ENCODE measurements at regions not wholly inside any gene's neighbourhood (a gene's known extent, or its start where the extent isn't known, plus 50 kb on each side); places are given as distances from the start of the nearest gene placed in this dataset.

GRCh38 chr6:156359912-156360311, 417.3 kb upstream of the ARID1B start:
- no peak for DNase-seq (ENCODE audit: low spot score)

- DNase-seq (ENCODE audit: low spot score) = no peak
These were observed 424.3 kb upstream of the ARID1B start for GRCh38 chr6:156352861-156353260.

DNA sequence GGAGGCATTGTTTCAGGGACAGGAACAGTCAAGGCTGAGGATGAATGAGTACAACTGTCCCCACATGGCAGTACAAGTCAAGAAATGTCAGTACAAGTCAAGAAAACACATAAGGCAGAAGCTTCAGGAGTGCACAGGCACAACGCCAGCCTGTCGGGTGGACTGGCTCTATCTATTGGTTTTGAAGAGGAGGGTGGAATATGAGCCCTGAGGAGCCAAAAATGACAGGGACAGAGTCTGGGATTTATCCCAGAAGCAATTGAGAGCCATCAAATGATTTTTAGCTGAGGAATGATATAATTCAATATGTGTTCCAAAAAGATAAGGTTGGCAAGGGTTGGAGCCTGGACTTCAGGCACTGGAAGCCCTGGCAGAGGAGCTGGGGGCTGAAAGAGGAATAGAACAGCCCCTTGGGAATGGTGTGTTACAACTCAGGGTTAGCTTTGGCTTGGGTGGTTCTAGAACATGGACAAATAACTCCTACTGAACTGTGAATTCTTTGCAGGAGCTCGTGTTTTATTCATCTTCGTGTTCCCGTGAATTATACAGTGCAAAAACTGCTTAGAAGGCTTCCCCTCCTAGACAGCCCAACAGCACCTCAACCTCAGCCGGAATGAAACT, 425.7 kb upstream of the ARID1B start:
- DNase-seq (ENCODE audit: low spot score) = no peak

- no peak for DNase-seq (ENCODE audit: low spot score)
These were observed 426.8 kb upstream of the ARID1B start for GRCh38 chr6:156350337-156350736.

GRCh38 chr6:156348849-156349248, 428.3 kb upstream of the ARID1B start:
- DNase-seq (ENCODE audit: low spot score) = no peak

DNA sequence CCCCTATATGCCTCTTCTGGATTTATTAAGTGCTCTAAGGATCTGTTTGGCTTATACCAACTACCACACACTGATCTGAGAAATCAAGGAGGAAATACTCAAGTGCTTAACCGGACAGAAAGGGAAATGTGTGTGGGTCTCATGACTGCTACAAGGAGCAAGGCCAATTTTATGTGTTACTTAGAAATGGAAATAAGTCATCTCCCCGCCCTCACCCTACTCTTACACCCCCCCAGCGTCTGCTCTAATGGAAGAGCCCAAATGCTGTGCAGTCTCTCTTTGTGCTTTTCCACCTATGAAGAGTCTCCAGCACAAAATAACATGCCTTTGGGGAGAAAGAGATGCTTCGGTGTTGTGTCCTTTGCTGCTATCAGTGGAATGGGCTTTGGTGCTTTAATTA, 428.8 kb upstream of the ARID1B start:
- no peak for DNase-seq (ENCODE audit: low spot score)

- DNase-seq (ENCODE audit: low spot score) = no peak
These were observed 429.5 kb upstream of the ARID1B start for GRCh38 chr6:156347656-156348055.

GRCh38 chr6:156347246-156347645, 429.9 kb upstream of the ARID1B start:
- no peak for DNase-seq (ENCODE audit: low spot score)

- DNase-seq (ENCODE audit: low spot score) = no peak
These were observed 431.5 kb upstream of the ARID1B start for GRCh38 chr6:156345700-156346099.

- no peak for DNase-seq (ENCODE audit: low spot score)
These were observed 432.7 kb upstream of the ARID1B start for GRCh38 chr6:156344491-156344890.

- no peak for DNase-seq (ENCODE audit: low spot score)
These were observed 439.4 kb upstream of the ARID1B start for GRCh38 chr6:156337801-156338200.

- no peak for DNase-seq (ENCODE audit: low spot score)
These were observed 440.4 kb upstream of the ARID1B start for GRCh38 chr6:156336733-156337132.

GRCh38 chr6:156336089-156336488, 441.1 kb upstream of the ARID1B start:
- DNase-seq (ENCODE audit: low spot score) = no peak

DNA sequence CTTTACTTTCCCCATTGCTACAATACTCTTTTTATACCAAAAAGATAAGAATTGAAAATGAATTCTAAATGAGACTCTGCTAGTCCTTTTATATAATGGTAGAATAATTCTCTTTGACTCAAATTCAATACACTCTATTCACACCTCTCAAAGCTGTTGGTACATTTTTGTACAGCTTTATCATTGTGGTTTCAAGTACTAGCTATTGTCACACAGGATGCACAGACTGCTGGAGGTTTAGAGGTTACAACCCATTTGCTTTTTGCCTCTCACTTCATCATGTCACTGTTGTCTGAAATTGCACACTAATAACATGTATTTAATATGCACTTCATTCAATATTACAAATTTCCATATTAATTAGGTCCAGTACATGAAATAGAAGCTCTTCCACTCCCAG, 442.2 kb upstream of the ARID1B start:
- no peak for DNase-seq (ENCODE audit: low spot score)

DNA sequence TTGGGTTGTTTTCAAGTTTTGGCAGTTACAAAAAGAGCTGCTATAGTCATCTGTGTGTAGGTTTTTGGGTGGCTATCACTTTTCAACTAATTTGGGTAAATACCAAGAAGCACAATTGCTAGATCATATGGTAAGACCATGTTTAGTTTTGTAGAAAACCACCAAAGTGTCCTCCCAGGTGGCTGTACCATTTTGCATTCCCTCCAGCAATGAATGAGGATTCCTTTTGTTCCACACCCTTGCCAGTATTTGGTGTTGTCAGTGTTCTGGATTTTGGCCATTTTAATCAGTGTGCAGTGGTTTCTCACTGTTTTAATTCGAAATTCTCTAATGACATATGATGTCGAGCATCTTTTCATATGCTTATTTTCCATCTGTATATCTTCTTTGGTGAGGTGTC, 457.5 kb upstream of the ARID1B start:
- DNase-seq (ENCODE audit: low spot score) = no peak

GRCh38 chr6:156316583-156317125, 460.5 kb upstream of the ARID1B start:
- DNase-seq (ENCODE audit: low spot score) = no peak

DNA sequence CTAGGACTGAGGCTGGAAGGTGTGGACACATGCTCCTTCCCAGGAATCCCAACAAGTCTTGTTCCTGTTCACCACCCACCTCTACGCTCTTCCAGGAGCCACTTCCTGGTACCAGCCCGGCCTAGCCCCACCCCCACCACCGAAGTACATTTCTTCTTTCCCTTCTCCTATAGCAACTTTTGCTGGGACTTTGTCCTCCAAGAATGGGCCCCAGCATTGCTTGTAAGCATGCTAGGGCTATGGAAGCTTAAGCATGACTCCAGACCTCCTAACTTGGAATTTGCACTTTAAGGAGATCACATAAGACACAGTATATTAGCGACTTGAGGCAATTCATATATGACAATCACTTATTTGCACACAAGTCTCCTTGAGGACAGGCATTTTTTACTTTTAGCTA, 462.0 kb upstream of the ARID1B start:
- DNase-seq (ENCODE audit: low spot score) = no peak

GRCh38 chr6:156313037-156313436, 464.1 kb upstream of the ARID1B start:
- DNase-seq (ENCODE audit: low spot score) = no peak

GRCh38 chr6:156311291-156311690, 465.9 kb upstream of the ARID1B start:
- DNase-seq (ENCODE audit: low spot score) = no peak

GRCh38 chr6:156310701-156311100, 466.5 kb upstream of the ARID1B start:
- no peak for DNase-seq (ENCODE audit: low spot score)

DNA sequence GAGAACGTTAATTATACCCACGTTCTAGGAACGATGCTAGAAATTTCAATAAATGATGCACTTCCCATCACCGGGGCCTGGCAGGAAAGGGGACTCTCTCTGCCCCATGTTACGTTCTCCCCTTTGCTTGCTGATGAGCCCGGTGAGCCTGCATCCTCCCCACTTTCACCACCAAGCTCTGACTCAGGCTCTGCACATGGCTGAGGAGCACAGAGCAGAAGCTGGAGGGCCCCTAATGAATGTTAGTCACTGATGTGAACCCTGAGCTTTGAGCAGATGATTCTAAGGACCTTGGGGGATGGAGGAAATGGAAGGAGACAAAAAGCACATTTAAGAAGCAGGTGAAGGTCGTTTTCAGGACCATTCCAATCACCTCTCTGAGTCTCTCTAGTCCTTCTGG, 468.2 kb upstream of the ARID1B start:
- no peak for DNase-seq (ENCODE audit: low spot score)

DNA sequence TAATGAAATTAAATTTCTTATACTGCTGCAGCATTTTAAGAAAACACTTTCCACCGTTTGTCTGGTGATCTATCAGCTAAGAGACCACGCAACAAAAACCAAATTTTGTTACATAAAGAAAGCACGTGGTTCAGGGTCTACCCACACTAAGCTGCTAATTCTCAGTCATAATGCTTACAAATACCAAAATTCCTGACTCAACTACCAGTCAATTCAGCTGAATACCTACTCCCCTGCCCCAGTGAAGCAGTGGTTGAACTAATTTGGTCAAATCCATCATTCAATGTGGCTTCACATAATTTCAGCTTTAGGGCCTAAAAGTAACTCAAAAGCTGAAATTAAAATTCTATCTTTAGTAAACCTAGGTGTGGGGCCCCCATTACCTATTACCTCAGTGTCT, 468.6 kb upstream of the ARID1B start:
- DNase-seq (ENCODE audit: low spot score) = no peak

DNA sequence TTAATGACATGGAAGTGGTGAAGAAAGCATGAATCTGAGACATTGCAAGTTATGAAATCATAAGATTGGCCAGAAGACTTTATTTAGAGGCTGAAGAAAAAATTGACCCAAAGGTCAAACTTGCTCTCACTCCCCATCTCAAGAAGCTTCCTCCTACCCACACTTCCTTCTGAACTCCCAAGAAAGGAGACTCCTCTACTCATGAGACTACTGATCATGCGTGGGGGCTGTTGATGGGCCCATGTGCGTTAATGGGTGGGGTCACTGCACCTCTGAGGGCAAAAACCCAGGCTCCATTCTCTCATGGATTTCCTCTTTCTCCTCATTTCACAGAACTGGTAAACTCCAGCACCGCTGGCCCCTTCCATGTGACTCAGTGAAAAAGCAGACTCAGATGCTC, 470.6 kb upstream of the ARID1B start:
- no peak for DNase-seq (ENCODE audit: low spot score)

GRCh38 chr6:156283091-156283490, 494.1 kb upstream of the ARID1B start:
- no peak for DNase-seq (ENCODE audit: low spot score)

DNA sequence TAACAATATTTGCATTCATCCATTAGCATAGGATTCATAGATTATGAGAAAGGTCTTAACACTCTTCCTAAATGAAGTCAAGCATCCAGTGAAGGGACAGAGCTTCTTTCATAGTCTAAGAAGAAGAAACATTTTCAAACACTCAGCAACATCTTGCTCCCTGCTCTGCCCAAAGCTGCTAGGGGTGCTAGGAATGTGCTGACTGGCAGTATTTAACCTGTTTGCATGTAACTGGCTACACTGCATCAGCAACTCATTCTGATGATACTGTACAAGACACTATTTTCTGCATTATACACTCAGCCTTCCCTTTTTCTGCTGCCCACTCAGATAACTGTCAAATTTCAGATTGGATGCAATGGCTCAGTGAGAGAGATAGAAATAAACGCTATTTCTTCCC, 495.1 kb upstream of the ARID1B start:
- no peak for DNase-seq (ENCODE audit: low spot score)

All from GM03348 (cell line).